ENCODE measurements at regions not wholly inside any gene's neighbourhood (a gene's known extent, or its start where the extent isn't known, plus 50 kb on each side); places are given as distances from the start of the nearest gene placed in this dataset.

DNA sequence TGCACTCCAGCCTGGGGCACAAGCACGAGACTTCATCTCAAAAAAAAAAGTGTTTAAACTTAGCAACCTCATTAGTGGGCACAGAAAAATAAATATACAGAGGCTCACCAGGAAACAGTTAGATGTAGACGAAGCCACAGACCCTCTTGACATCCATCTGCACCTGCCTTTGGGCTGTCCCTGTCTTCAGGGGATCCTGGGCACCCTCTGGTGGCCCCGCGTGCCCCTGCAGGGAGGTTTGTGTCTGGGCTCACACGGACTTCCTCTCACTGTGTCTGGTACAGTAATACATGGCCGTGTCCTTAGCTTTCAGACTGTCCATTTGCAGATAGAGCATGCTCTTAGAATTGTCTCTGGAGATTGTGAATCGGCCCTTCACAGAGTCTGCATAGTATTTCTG, 916.5 kb downstream of the TMEM121 start (continued):
- no peak for TF ChIP-seq EP300 (IDR thresholded peaks at IDR 0.05; ENCODE audit: borderline replicate concordance in 1 of 2, low read depth in 2 of 2, low read length in 2 of 2)
- TF ChIP-seq, protein P1, sequence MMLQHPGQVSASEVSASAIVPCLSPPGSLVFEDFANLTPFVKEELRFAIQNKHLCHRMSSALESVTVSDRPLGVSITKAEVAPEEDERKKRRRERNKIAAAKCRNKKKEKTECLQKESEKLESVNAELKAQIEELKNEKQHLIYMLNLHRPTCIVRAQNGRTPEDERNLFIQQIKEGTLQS (IDR thresholded peaks at IDR 0.05; ENCODE audit: insufficient read depth, low read depth, low read length), result no peak
- TF ChIP-seq, protein P2, sequence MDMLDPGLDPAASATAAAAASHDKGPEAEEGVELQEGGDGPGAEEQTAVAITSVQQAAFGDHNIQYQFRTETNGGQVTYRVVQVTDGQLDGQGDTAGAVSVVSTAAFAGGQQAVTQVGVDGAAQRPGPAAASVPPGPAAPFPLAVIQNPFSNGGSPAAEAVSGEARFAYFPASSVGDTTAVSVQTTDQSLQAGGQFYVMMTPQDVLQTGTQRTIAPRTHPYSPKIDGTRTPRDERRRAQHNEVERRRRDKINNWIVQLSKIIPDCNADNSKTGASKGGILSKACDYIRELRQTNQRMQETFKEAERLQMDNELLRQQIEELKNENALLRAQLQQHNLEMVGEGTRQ (IDR thresholded peaks at IDR 0.05; ENCODE audit: low read length), result no peak

All from H1 (cell line).